ENCODE measurements at regions not wholly inside any gene's neighbourhood (a gene's known extent, or its start where the extent isn't known, plus 50 kb on each side); places are given as distances from the start of the nearest gene placed in this dataset.
"Not testable (repeated sequence)": the region's sequence is repeated elsewhere in the genome, so short reads cannot be mapped to it uniquely, and the experiment has no call there.

- no peak for DNase-seq
Observed at GRCh38 chr14:51351997-51352396, 112.0 kb downstream of the TMX1 start.

GRCh38 chr14:51353901-51354300 lies 113.9 kb downstream of the TMX1 start:
- no peak for DNase-seq

DNA sequence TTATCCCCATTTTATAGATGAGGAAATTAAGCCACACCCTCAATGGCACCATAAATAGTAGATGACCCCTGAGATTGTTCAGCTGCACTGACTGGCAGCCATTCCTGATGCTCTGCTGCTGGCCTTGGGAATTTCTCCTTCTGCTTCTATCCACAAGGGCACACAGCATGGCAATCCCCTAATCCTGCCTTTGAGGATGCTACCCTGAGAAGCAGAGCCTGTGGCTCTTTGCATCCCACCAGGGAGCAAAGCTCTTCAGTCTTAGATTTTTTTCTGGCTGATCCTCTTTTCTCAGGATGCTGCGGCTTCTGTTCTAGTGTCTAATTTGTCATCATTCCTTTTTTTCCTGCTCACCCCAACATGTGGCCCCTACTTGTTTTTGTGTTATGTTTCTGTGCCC lies 114.8 kb downstream of the TMX1 start:
- DNase-seq: no peak

DNA sequence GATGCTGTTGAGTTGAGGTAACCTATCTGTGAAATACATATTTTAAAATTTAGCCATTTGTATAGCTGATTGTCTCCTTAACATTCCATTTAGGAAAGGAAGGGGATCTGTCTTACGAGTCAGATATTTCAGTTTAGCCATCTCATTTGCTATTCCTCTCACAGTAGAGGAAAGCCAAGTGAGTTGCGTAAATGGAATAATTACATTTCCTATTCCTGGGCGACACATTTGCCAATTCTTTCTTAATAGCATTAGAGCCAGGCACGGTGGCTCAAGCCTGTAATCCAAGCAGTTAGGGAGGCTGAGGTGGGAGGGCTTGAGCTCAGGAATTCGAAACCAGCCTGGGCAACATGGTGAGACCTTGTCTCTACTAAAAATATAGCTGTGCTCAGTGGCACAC lies 116.3 kb downstream of the TMX1 start:
- no peak for DNase-seq

GRCh38 chr14:51357250-51357649 lies 117.2 kb downstream of the TMX1 start:
- no peak for DNase-seq

DNA sequence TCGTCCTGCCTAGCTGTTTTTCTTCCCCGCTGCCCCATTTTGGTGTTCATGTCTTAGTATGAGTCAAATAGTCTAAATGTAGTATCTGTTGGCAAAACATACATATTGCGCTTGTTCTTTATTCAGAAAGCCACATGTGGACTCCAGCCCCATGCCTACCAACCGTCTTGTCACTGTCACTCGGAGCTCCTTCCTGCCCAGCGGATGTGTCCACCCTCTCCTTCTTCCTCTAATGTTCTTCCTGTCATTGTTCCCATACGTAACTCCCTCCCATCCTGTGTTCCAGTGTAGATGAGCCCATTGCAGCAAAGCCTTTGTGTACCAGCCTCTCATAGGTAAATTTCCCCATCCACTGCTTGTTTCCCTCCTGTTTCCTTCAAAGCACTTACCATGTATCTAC lies 120.5 kb downstream of the TMX1 start:
- DNase-seq: no peak

GRCh38 chr14:51365241-51365965 lies 125.4 kb downstream of the TMX1 start:
- DNase-seq: no peak

DNA sequence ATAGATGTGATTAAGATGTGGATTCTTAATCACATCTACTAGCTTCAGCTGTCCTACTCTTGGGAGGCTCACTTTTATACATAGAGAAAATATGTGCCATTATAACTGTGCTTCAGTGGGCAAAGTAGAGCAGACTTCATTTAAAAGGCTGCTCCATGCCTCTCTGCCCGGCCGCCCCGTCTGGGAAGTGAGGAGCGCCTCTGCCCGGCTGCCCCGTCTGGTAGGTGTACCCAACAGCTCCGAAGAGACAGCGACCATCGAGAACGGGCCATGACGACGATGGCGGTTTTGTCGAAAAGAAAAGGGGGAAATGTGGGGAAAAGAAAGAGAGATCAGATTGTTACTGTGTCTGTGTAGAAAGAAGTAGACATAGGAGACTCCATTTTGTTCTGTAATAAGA lies 126.4 kb downstream of the TMX1 start:
- DNase-seq: not testable (repeated sequence)

- not testable (repeated sequence) for DNase-seq
Observed at GRCh38 chr14:51366866-51367599, 127.0 kb downstream of the TMX1 start.

DNA sequence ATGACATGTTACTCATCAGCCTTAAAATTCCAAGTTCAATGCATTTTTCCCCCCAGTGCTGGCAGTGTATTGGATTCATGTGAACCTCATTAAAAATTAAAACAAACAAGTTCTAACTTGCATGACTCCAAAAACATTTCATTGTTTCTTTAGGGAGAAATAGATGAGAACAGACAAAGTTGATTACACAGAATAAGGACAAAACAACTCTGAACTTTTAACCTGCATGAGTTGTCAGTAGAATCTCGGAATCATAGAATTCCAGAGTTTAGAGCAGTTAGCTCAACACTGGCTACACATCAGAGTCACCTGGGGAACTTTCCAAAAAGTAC lies 127.5 kb downstream of the TMX1 start:
- DNase-seq: no peak

DNA sequence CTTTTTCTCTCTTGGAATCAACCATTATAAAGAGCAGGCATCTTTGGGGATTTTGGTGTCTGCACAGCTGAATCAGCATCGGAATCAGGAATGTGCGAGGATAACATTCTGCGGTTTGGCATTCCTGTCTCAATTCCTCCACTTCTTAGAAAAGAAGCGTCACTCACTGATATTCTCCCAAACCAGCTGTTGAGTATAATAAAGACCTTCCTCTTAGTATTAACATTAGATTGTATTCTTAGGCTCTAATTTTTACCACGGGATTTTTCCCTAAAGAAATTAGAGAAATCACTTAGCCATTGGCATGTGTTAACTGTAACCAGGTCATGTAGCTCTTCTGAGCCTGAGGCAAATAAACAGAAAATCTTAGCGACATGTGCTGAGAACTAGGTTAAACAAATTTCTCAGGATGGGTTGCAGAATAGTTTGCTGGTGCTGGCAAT lies 128.7 kb downstream of the TMX1 start:
- DNase-seq: no peak

DNA sequence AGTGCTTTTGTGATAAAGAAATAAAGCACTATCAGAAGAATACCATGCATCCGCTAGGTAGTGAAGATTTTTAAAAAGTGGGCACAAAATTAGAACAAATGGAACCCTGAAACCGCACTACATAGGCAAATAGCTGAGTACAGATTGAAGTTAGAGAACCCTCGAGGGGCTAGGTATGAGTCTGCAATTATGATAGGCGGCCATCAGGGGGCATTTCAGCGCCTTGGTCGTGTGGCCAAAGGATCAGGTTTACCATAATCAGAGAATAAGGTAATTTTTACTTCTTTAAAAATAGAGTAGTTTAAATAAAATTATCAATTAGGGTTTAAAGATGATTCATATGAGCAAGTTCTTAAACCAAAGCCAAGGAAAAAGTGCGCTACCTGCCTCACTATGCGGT lies 129.8 kb downstream of the TMX1 start:
- DNase-seq: peak in 1 of 2 experiments; percentile 1

- no peak for DNase-seq
Observed at GRCh38 chr14:51370758-51371386, 130.8 kb downstream of the TMX1 start.

DNA sequence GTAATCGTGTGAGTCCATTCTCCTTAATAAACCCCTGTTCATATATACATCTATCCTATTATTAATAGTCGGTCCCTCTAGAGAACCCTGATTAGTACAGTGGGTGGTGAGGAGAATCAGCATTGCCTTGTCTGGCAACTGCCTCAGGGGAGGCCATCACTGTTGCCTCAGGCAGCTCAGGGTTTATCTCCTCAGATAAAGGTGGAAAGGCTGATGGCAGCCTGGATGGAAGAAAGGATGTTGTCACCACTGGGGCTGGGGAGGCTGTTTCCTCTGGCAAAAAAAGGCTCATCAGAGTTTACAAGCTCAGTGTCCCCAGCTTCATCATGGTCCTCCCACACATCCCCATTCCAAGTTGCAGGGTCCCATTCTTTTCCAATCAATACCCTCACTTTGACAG lies 137.1 kb downstream of the TMX1 start:
- not testable (repeated sequence) for DNase-seq

DNA sequence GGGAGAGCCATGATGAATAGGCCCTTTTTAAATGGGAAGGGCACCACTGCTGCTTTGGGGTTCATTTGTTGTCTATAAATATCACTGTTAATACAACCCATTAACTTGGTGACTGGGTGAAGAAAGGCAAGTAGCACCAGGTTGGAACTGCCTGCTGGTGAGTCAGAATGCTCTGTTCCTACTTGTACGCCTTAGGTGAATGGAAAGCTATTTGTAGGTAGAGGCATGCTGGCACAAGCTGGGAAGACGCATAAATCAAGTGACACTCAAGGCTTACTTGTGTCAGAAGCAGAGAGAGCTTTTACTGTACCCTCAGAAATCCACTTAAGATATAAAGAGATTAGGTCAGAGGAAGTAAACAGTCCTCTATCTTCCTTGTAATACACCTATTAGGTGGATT lies 142.5 kb downstream of the TMX1 start:
- no peak for DNase-seq

GRCh38 chr14:51386411-51386810 lies 146.4 kb downstream of the TMX1 start:
- no peak for DNase-seq

GRCh38 chr14:51386983-51387735 lies 147.1 kb downstream of the TMX1 start:
- no peak for DNase-seq

GRCh38 chr14:51392416-51392815 lies 152.4 kb downstream of the TMX1 start:
- DNase-seq: no peak

- no peak for DNase-seq
Observed at GRCh38 chr14:51394384-51394783, 154.3 kb downstream of the TMX1 start.

DNA sequence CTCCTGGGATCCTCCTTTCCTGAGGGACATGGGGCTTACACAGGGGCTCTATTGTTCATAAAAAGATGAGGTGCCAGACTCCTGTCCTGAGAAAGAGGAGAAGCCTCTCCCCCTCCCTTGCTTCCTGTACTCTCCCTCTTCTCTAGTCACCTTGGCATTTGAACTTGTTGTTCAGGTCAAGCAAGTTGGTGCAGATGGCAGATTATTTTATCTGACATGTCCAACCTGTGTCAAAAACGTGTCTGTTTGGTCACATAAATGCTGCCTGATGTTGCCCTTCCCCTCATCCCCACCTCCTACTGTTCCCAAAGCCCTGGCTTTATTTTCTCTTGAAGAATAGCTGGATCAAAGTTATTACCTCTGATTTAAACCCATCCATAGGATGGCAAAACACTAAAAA lies 154.8 kb downstream of the TMX1 start:
- no peak for DNase-seq

- no peak for DNase-seq
Observed at GRCh38 chr14:51395361-51395849, 155.4 kb downstream of the TMX1 start.

DNA sequence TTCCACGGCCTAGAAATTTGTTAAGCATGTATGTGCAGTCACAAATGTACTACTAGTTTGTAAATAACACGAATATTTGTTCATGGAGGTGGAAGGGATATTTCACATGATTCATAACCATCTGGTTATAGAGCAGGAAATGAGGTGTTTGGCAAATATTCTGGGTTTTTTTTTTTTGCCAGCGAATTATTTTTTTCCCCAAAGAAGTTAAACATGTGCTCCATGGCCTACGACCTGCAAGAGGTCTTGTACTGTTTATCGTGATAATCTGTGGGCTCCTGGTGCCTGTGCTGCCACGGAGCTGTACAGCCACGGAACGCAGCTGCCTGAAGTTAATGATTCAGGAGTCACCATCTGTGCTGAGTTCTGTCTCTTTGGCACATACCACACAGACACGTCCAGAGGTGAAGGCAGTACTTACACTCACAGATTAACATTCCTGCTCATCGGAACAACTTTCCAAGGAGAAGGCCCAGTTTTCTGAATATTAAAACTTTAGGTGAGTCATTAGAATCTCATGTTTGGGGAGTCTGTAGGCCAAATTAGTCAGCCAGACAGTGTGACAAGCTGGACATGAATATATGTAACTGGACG lies 156.3 kb downstream of the TMX1 start:
- no peak for DNase-seq

DNA sequence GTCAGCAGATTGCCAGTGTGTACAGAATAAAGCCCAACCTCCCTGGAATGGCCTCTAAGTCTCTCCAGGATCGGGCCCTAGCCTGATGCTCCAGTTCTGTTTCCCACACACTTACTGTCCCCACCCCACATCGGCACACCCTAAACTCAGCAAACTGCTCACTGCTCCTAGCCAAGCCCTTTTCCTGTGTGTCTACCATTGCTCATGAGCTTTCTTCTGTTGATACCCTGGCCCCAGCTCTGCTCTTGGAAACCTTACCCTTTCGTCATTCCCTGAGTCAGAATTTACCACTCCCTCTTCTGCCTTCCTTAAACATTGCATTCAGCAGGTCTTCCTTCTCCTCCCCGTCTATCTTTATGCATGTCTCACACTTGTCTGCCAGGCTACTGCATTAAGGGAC lies 158.9 kb downstream of the TMX1 start:
- no peak for DNase-seq
